ENCODE measurements at regions not wholly inside any gene's neighbourhood (a gene's known extent, or its start where the extent isn't known, plus 50 kb on each side); places are given as distances from the start of the nearest gene placed in this dataset.

DNA sequence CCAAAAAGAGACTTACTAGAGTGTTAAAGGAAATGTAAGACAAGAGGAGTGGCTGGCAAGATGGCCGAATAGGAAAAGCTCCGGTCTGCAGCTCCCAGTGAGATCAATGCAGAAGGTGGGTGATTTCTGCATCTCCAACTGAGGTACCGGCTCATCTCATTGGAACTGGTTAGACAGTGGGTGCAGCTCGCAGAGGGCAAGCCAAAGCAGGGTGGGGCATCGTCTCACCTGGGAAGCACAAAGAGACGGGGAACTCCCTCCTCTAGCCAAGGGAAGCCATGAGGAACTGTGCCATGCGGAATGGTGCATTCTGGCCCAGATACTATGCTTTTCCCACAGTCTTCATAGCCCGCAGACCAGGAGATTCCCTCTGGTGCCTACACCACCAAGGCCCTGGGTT is 308.7 kb downstream of the AGTPBP1 start:
- no peak for TF ChIP-seq CTCF (IDR thresholded peaks at IDR 0.05)
- no peaks in the 10 kb centered on the region for H3K9me3 ChIP-seq
- H3K4me3 ChIP-seq = no peak overlapping the region
- H3K4me1 ChIP-seq = no peaks in the 10 kb centered on the region
- no peaks in the 10 kb centered on the region for H3K36me3 ChIP-seq
- H3K27ac ChIP-seq = no peak overlapping the region
- DNase-seq (no peak), ATAC-seq (no peak)
- intact Hi-C loops (cut with DNase I) = no loop called here
- no peaks in the 10 kb centered on the region for H3K27me3 ChIP-seq

DNA sequence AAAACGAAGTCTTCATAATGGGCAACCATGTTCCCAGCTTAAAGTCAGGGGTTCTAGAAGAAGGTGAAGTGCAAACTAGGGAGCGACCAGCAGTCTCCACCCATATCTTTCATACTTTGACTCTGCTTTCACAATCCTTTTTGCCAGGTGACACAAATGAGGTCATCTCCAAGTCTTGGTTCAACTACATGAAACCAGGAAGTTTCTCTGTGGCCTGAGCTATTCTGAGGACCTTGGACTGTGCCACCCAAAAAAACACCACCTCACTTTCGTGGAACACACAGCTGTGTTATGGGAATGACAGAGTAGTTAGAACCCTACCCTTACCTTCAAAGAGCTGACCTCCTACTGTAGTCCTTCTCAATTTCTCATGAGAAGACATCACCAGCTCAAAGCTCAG is 309.2 kb downstream of the AGTPBP1 start:
- H3K4me3 ChIP-seq = no peak overlapping the region
- peak; percentile 36 for ATAC-seq
- intact Hi-C loops (cut with DNase I) = no loop called here
- no peak for DNase-seq
- H3K4me1 ChIP-seq = no peaks in the 10 kb centered on the region
- H3K27ac ChIP-seq = no peak overlapping the region
- TF ChIP-seq CTCF (IDR thresholded peaks at IDR 0.05) = no peak
- no peaks in the 10 kb centered on the region for H3K36me3 ChIP-seq
- no peaks in the 10 kb centered on the region for H3K9me3 ChIP-seq
- no peaks in the 10 kb centered on the region for H3K27me3 ChIP-seq

GRCh38 chr9:85431339-85432102 is 310.2 kb downstream of the AGTPBP1 start:
- ATAC-seq (peak; percentile 39), DNase-seq (no peak)
- intact Hi-C loops (cut with DNase I) = no loop called here
- H3K27me3 ChIP-seq = no peaks in the 10 kb centered on the region
- no peak for TF ChIP-seq CTCF (IDR thresholded peaks at IDR 0.05)
- H3K4me1 ChIP-seq = no peaks in the 10 kb centered on the region
- no peak overlapping the region for H3K27ac ChIP-seq
- H3K4me3 ChIP-seq = no peak overlapping the region
- H3K36me3 ChIP-seq = no peaks in the 10 kb centered on the region
- no peaks in the 10 kb centered on the region for H3K9me3 ChIP-seq

DNA sequence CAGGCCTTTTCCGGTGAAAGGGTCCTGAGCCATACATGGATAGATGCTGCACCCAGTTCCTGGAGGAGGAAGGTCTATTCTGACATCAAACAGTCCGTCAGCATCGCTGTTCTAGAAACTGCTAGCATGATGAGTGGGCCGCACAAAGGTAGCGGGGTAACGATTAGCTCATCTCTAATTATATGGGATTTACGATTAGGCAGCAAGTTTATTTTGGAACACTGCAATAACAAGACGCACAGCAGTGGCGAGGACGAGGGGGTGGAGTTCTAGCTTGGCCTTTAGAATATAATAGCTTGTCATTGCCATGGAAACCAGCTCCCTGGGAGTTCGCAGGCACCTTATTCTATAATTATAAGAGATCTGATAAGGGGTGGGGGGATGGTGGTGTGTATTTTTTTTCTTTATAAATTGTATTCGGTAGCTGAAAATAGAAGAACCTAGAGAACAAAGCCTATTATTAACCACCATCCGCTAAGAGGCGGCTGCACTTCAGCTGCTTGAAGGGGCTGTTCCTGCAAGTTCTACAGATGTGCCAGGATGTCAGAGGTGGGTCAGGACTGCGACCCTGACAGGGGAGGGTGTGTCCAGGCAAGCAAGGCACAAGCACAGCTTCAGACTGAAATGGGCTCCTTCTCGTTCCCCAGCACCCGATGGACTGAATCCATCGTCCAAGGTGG is 311.0 kb downstream of the AGTPBP1 start:
- ATAC-seq (no peak), DNase-seq (no peak)
- H3K4me1 ChIP-seq = no peaks in the 10 kb centered on the region
- no peak overlapping the region for H3K27ac ChIP-seq
- TF ChIP-seq CTCF (IDR thresholded peaks at IDR 0.05) = no peak
- H3K27me3 ChIP-seq = no peaks in the 10 kb centered on the region
- no peaks in the 10 kb centered on the region for H3K9me3 ChIP-seq
- intact Hi-C loops (cut with DNase I) = no loop called here
- no peaks in the 10 kb centered on the region for H3K36me3 ChIP-seq
- H3K4me3 ChIP-seq = no peak overlapping the region

DNA sequence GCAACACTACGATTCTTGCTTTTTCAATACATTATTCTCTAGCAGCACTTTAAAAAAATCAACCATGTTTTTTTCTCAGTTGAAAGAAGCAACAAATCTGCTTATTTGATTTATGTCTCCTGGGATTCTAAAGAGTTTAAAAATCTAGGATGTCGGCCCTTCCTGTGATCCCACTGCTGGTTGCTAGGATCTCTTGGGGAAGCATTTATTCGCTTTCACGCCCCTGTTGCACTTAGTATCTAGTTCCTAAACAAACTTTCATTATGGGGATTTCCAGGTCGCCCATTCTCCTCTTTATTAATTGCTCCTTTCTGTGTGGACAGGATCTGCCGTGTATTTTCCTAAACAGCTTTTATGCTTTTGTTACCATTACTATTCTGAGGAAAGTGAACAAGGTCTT is 313.5 kb downstream of the AGTPBP1 start:
- peaks cover 5% of the 10 kb centered on the region for H3K27me3 ChIP-seq
- no peak overlapping the region for H3K27ac ChIP-seq
- DNase-seq (no peak), ATAC-seq (no peak)
- H3K4me1 ChIP-seq = peaks cover 4% of the 10 kb centered on the region
- intact Hi-C loops (cut with DNase I) = no loop called here
- no peak for TF ChIP-seq CTCF (IDR thresholded peaks at IDR 0.05)
- no peaks in the 10 kb centered on the region for H3K9me3 ChIP-seq
- H3K36me3 ChIP-seq = no peaks in the 10 kb centered on the region
- no peak overlapping the region for H3K4me3 ChIP-seq
